ENCODE measurements at regions not wholly inside any gene's neighbourhood (a gene's known extent, or its start where the extent isn't known, plus 50 kb on each side); places are given as distances from the start of the nearest gene placed in this dataset.
"Not testable (repeated sequence)": the region's sequence is repeated elsewhere in the genome, so short reads cannot be mapped to it uniquely, and the experiment has no call there.

- not testable (repeated sequence) for TF ChIP-seq CTCF, POLR2A (IDR thresholded peaks at IDR 0.05)
These were observed 151.0 kb downstream of the LIG4 start for GRCh38 chr13:108064372-108064771.
